Kasumi-1 (cell line): ENCODE measurements at regions not wholly inside any gene's neighbourhood (a gene's known extent, or its start where the extent isn't known, plus 50 kb on each side); places are given as distances from the start of the nearest gene placed in this dataset.

ENCODE experiments used
- DNase-seq, 2 experiments: peaks; one replicate each; lab custom pipeline; 2025; lab: John Stamatoyannopoulos, UW

- DNase-seq: peak; percentile 16 to 30
Observed at GRCh38 chr6:47360388-47360787, 50.7 kb upstream of the TNFRSF21 start.

DNA sequence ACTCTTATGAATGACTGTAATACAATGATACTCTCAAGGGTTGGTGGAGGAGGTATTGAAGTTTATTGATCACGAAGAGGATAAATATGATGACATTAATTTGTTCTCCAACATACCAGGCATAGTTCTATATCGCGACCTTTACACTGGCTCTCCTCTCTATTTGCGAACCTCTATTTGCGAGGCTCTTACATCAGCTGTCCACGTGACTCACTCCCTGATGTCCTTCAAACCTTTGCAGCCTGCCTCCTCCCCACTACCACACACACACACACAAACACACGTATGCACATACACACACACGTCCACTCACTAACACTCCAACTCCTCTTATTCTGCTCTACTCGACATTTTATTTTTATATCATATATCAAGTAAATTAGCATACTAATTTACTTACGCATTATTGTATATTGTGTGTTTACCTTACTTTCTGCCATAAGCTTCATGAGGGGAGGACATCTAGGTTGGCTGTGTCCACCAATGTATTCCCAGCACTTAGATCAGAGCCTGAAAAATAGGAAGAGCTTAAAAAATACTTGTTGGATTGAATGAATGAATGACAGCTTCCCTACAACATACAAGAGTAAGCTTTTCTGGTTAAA is 53.3 kb upstream of the TNFRSF21 start:
- no peak for DNase-seq

DNA sequence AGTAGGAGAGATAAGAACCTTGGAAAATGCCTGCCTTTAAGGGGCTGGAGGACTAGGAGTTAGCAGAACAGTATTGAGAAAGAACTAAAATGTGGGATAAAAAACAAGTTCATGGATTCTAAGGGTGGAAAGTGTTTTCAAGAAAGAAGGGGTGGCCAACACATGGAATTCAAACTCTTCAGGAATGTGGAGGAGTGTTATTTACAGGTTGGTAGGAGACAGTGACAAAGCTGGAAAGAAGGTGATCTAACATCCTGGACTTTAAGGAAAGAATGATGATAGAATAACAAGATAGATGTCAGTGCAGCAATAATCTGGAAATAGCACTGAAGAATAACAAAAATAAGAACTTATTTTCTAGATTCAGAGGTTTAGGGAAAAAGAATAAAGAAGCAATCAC is 54.0 kb upstream of the TNFRSF21 start:
- no peak for DNase-seq

- no peak for DNase-seq
Observed at GRCh38 chr6:47366335-47366890, 56.7 kb upstream of the TNFRSF21 start.

DNA sequence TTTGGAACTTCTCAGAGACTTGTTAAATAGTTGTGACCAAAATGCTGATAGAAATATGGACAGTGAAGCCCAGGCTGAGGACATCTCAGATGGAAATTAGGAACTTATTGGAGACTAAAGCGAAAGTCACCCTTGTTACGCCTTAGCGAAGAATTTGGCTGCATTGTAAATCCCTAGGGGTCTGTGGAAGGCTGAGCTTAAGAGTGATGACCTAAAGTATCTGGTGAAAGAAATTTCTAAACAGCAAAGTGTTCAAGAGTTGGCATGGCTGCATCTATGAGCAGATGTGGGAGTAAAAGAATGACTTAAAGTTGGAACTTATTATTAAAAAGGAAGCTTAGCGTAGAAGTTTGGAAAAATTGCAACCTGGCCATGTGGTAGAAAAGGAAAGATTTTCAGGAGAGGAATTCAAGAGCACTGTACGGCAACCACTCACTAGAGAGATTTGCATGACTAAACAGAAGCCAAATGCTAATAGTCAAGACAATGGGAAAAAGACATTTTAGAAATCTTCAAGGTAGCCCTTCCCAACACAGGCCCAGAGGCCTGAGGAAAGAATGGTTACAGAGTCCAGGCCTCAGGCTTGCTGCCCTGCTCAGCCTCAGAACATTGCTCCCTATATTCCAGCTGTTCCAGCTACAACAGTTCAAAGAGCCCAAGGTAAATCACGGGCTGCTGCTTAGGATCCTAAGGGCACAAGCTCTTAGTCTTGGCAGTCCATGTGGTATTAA is 61.6 kb upstream of the TNFRSF21 start:
- DNase-seq: no peak

DNA sequence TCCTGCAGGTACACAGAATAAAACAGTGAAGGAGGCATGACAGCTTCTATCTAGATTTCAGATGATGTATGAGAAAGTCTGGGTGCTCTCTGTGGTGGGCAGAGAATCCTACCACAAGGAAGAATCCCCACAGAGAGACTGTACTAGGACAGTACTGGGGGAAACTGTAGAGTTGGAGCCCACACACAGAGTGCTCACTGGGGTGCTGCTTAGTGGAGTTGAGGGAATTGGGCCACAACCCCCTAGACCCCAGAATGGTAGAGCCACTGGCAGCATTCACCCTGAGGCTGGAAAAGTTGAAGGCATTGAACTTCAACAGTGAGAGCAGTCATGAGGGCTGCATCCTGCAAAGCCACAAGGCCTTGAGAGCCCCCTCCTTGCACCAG is 62.2 kb upstream of the TNFRSF21 start:
- no peak for DNase-seq

DNA sequence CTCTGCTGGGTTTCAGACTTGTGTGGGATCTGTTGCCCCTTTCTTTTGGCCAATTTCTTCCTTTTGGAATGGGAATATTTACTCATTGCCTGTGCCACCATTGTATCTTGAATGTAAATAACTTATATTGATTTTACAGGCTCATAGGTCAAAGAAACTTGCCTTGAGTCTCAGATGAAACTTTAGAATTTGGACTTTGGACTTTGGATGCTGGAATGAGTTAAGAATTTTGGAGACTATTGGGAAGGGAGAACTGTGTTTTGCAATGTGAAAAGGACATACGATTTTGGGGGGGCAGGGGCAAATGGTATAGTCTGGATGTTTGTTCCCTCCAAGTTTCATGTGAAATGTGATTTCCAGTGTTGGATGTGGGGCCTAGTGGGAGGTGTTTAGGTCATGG is 62.6 kb upstream of the TNFRSF21 start:
- no peak for DNase-seq

- peak; percentile 67 to 70 for DNase-seq
Observed at GRCh38 chr6:47375426-47375825, 65.7 kb upstream of the TNFRSF21 start.

DNA sequence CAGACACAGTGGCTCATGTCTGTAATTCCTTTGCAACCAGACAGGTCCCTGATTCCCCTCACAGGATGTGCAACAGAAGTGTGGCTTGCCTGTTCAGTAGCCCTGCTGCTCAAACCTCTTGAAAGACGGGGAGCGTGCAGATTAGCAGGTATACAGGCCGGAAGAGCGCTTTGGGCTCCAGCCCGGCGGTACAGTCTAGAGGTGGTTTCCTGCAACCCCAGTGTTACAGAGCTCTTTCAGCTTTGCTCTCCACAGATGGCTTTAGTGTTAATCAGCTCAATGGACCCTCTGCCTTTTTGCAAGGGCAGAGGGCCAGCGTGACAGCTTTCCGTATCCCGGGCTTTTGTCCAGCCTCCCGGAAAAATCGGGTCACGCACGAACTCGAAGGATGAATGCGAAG is 67.2 kb upstream of the TNFRSF21 start:
- DNase-seq: no peak

GRCh38 chr6:47377971-47378370 is 68.3 kb upstream of the TNFRSF21 start:
- DNase-seq: no peak

DNA sequence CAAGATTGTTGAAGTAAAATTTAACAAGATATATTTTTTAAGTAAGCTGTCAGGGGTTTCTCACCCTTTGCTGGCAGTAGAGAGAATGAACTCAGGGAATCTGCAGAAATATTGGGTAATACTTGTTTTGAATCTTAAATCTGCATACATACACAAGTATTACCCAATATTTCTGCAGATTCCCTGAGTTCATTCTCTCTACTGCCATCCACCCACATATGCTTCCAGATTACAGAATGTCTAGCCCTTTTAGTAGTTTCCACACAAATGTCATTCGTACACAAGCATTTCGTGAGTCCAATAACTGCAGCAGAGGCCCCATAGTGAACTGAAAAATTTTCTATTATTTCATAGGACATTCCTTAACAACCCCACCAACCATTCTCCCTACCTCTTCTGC is 69.6 kb upstream of the TNFRSF21 start:
- DNase-seq: no peak

DNA sequence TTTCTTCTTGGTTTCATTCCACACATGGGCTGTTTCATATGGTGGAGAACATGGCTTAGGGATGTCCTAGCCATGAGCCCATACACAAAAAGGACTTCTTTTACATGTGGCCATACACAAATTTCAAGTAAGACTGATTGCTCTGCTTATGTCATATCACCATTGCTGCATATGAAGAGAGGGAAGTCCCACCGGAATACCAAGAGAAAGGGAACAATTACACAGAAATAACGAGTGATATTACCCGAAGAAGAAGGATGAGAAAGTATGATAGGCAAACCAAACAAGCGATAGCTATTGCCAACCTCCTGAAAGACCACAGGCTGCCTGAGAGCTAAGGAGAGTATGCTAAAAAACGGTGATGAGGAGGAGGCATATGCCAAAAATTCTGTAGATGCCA is 70.5 kb upstream of the TNFRSF21 start:
- no peak for DNase-seq

- DNase-seq: no peak
Observed at GRCh38 chr6:47381036-47381435, 71.3 kb upstream of the TNFRSF21 start.

GRCh38 chr6:47383360-47383759 is 73.7 kb upstream of the TNFRSF21 start:
- no peak for DNase-seq

- DNase-seq: no peak
Observed at GRCh38 chr6:47391675-47392074, 82.0 kb upstream of the TNFRSF21 start.

- DNase-seq: no peak
Observed at GRCh38 chr6:47392251-47392650, 82.5 kb upstream of the TNFRSF21 start.

DNA sequence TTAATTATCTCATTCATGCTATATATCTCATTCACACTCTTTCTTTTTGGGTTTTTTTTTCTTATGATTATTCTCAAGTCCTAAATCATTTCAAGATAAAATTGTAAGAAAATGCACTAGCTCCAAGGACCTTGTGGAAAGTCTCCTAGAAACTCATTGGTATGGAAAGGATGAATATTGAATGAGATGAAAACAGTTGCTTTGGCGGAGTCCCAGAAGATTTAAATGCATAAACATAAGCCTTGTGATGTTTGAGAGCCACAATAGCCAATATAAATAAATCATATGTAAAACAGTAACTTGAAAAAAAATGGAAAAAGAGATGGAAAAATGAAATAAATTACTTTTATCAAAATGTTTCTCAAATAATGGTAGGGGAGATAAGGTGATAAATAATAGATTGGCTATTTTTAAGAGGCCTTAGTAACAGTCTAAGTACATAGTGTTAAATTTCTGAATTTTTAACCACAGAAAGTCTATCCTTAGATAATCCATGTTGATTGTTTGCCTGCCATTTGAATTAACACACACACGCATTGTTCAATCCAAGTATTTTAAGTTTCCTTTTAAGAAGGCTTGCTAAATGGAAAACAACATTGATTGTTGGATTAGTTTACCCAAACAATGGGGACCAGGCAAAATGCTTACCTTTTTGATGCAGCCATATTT is 81.1 kb upstream of the CD2AP start:
- no peak for DNase-seq

GRCh38 chr6:47400581-47400980 is 77.0 kb upstream of the CD2AP start:
- no peak for DNase-seq

DNA sequence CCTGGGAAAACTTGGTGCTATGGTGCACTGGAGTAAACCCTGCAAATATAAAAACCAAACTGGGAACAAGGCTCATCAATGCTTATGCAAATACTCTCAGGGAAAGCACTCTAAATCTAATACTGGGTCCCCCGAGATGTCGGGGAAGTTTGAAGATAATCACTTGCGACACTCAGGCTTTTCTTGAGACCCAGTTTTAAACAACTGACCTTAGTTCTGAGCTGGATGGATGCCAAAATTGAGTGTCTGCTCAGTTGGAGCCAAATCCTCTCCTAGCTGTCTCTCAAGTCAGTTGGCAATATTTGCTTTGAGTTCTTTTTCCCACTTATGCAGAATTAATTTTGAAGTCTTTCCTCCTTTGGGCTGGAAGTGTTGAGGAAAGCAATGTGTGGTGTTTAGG is 75.5 kb upstream of the CD2AP start:
- DNase-seq: no peak

GRCh38 chr6:47403056-47403455 is 74.5 kb upstream of the CD2AP start:
- no peak for DNase-seq

GRCh38 chr6:47403801-47404200 is 73.8 kb upstream of the CD2AP start:
- no peak for DNase-seq

DNA sequence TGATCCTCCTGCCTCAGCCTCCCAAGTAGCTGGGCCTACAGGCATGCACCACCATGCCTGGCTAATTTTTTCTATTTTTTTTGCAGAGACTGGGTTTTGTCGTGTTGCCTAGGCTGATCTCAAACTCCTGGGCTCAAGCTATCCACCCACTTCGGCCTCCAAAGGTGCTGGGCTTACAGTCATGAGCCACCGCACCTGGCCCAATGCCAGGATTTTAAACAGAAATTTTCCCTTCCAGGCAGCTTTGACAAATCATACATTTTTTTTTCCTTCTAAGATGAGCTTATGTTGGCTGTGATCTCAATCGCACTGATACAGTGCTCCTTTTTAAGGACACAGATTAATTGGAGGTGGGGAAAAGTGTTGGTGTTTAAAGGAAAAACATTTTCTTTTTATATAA is 73.2 kb upstream of the CD2AP start:
- no peak for DNase-seq

DNA sequence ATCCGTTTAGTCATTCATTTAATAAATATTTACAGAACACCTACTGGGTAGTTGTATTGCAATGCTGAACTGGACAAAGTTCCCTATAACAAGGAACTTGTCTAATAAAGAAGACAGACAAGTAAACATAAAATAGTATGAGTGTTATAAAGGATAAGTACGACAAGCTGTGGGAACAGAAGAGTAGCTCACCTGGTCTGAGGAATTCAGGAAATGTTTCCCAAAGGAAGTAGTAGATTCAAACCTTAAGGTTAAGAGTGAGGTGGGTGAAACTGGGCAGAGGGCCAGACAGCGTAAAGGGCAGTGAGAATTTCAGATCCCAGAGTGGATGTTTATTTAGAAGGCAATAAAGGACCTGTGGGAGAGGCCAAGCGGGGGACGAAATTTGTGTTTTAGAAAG is 72.3 kb upstream of the CD2AP start:
- DNase-seq: no peak
